Ammon's horn (tissue), 1 donor: ENCODE measurements at regions not wholly inside any gene's neighbourhood (a gene's known extent, or its start where the extent isn't known, plus 50 kb on each side); places are given as distances from the start of the nearest gene placed in this dataset.
"Not testable (repeated sequence)": the region's sequence is repeated elsewhere in the genome, so short reads cannot be mapped to it uniquely, and the experiment has no call there.

Experiments
- DNase-seq: peaks from one replicate; pipeline ENCODE4 v3.0.0-alpha.2; 2016; ENCODE audit warnings: low spot score

DNA sequence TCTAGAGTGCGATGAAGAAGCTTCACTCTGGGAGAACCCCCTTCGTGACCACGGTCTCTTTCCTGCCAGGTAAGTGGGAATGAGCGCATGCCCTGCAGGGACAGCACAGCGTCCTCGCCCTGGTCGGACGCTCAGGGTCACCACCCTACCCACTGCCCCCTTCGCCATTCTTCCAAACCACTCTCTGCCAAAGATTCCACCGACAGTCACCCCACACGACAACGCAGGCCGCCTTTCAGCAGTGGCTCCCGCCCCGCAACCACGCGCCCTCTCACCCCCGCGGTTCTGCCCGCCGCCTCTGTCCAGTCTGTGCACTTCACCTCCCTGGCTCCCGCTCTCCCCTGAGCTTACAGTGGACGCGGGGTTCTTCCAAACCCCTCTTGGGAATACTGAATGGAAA, 82.3 kb upstream of the FCGR1A start:
- DNase-seq: not testable (repeated sequence)

DNA sequence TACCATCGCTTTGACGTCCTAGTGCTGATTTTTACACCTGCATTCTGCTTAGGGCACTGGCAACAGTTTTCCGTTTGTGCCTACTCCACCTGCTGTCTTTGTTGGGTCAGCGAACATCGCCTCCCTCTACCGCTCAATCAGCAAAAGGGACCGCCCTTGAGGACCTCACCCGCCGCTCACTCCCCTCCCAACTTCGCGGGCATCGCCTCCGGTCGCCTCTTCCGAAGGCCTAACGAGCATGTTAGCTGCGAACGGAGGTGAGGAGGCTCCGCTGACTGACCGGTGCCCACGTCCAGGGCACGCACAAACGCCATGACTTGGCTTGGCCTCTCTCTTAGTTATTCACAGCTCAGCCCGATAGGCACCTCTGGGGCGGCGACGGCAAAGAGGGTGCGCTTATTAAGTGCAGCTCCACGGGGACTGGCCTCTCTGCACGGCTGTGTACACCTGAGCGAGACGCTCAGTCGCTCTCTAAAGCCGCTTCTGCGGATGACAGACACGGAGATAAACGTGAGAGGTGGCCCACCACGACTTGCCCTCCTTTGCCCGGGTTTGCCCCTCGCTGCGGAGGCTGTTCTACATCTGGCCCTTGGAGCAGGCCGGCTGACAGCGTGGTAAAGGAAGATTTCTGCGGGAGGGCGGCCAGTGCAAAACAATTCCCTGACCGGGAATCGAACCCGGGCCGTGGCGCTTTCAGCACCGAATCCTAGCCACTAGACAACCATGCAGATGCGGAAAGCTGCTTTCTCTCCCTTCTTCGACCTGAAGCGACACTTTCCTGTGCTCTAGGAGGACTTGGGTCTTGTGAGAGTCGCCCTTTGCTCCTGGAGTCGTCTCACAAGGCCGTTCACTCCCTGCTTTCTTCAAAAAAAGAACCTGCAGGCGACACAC, 81.6 kb upstream of the FCGR1A start:
- not testable (repeated sequence) for DNase-seq

DNA sequence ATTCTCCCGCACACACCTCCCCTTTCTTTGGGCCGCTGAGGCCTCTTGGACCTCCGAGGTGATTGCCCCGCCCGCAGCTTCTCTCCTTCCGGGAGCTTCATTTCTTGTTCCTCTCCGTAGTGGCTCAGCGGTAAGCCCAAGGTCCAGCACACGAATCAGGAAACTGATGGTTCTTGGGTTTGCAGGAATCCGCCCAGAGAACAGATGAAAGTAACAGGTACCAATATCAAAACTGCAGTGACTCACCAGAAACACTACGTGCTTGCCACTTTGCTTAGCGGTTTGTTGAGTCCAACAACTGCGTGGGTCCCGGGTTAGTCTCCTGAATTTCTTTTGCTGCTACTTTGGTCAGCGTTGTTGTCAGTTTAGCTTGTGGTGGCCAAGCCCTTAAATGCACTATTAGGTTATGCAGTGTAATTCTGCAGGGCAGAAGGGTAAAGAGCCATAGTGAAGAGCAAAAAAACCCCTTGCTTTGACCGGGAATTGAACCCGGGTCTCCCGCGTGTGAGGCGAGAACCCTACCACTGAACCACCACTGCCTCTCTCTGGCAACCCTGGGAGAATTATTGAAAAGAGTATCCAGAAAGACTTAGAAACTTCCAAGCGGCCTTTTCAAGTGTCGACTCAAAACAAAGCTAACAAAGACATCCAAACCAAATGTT, 74.2 kb upstream of the FCGR1A start:
- DNase-seq: peak; percentile 77

DNA sequence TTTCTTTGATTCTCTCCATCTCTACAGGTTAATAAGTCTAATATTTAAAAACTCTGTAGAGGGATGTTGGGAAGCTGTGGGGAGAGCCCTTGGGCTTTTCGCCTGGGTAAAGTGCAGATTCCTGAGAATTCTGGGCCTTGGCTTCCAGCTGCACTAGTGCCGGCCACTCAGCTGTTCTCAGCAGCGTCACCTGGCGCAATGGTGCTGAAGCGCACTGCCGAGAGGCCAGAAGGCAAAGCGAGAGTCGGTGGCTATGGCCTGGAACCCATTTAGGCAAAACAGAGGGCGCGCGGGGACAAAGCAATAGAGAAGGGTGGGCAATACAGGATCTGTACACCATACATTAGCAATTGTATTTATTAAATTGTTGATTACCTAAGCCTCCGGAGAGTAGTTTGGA, 70.8 kb upstream of the FCGR1A start:
- not testable (repeated sequence) for DNase-seq

DNA sequence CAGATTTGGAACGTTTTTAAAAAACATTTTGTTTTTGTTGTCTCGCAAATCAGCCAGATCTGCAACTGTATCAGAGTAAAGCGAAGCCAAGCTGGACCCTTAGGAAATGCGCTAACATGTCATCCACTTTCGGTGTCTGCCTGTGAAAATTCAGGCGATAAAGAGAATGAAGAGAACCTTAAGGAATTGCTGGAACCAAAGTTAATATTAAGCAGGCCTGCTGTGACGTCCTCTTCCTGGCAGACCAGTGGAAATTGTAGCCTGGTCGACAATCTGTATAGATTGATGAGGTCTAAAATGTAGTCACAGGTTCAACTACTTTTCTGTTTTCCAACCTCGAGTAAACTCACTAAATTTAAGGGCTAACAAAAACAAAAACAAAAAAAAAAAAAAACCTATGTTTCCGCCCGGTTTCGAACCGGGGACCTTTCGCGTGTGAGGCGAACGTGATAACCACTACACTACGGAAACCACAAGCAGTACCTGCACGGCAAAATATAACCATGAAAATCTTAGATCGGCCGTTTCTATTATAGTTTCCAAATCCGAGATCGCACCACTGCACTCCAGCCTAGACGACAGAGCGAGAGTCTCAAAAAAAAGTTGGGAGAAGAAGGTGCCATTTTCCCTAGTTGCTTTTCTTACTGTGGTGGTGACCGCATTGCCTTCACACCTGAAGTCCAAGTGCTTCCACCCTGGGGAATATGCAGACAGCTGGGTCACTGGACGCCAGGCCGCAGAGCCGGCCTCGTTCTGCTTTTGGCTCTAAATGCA, 70.2 kb upstream of the FCGR1A start:
- peak; percentile 17 for DNase-seq

DNA sequence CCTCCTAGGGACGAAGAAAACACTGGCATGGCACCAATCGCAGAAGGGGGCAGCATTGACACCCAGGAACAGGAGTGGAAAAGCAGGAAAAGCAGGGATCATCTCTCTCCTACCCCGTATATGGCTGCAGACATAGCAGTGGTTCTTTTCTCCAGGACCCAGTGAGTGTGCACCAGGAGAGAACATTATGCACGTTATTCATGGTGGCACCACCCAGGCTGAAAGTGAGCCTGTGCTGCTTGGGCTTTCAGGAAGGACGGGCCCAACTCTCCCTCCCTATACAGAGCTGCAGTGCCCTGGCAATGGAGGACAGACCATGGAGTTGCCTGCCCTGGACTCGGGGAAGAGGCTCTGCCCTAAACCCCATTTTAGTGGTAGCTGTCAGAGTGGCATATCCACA, 69.0 kb upstream of the FCGR1A start:
- DNase-seq: not testable (repeated sequence)

DNA sequence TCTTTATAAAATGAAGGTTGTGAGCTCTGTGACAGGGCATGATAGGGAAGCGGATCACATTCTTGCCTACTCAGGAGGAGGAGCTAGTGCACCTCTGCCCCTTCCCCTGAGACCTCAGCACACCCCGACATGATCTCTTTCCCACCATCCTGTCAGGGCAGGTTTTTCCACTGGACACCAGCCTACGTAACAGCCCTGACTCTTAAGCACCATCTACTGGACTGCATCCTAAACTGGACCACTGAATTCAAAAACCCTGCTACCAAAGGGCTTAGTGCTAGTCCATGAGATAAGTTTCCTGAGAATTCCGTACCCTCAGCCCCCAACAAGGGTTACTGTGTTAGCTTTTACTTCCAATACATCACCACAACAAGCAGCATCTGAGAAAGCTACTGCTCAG, 68.5 kb upstream of the FCGR1A start:
- not testable (repeated sequence) for DNase-seq

DNA sequence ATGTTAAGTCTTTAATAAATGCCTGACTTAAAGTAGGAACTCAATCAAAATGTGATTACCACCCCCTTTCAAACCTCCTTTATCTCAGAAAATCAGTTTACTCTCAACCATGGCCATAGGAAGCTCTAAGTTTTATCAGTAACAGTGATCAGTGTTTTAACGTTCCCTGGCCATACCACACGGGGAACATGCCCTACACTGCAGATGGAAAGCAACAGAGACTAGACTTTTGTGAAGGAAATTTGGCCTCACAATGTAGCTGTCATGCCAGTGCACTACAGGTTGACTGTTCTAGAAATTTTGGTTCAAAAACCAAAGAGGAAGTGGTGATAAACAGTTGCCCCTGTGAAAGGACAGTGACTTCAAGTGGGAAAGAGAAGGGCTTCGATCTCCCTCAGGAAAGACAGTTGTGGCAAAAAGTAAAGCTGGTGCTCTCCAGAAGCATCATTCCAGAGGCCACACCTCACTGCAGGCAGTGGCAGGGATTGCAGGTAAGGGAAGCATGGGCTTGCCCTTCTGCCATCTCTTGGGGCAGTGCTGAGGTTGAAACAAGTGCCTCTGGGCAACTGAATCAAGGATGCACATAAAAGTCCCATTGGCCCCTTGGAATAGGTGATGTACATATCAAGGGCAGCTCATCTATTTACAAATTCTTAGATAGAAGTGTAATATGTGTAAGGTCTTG, 57.7 kb upstream of the FCGR1A start:
- not testable (repeated sequence) for DNase-seq

DNA sequence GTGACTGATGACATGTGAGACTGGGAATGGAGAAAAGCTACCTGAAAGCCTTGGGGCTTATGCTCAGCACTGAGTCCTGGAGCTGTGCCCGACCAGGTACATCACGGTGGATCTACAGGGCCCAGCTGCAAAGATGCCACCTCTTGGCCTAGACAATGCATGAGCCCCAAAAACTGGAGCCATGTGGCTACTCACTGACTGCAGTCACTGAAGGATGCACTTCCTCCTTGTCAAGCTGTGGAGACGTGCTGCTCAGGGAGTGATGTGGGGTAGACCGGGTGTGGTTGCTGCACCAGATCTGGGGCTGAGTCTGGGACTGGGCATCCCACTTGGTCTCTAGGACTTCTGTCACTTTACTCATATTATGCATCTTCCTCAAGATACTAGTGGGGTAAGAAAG, 55.8 kb upstream of the FCGR1A start:
- not testable (repeated sequence) for DNase-seq

DNA sequence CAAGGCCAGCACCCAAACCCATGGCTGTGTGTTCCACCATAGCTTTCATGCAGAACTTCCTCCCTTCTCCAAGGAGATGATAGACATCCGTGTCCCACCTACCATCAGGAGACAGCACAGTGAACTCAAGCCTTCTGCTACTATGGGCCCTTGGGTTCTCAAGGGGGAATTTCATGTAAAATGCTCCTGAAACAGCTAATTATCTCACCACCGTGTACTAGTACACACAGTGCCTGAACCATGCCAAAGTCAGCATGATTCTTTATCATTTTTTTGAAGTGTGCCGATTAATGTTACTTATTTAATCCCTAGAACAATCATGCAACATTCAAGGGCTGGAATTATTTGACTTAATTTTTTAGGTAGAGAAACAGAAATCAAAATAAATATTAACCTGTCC, 53.9 kb upstream of the FCGR1A start:
- not testable (repeated sequence) for DNase-seq
